Panc1 (cell line): ENCODE measurements at regions not wholly inside any gene's neighbourhood (a gene's known extent, or its start where the extent isn't known, plus 50 kb on each side); places are given as distances from the start of the nearest gene placed in this dataset.

ENCODE experiments used
- ATAC-seq: fragments of 200-7000 bp; cut with Tn5 transposase; 2 replicates; pipeline ENCODE4 v1.9.1; 2020; ENCODE audit warnings: mild to moderate bottlenecking, moderate library complexity
- BruUV-seq: library from RNA; stranded (reverse); fragments of 400-500 nt; replicated peaks from 2 replicates; lab custom pipeline; 2021; lab: Mats Ljungman, UMichigan
- CTCF ChIA-PET: fragments of 300-600 bp; sonication (Branson Sonifier 250); formaldehyde crosslinking; loops from one replicate; lab custom pipeline; 2022; ENCODE audit warnings: antibody characterized with exemption; lab: Charles Lee
- POLR2A ChIA-PET: fragments of 300-600 bp; sonication (Branson Sonifier 250); formaldehyde crosslinking; loops from one replicate; lab custom pipeline; 2022; ENCODE audit warnings: antibody characterized with exemption; lab: Charles Lee
- DNase-seq: peaks from one replicate; pipeline ENCODE4 v3.0.0-alpha.2; 2010; ENCODE audit warnings: low read depth, low spot score
- H3K27ac ChIP-seq: 2 replicates; pipeline ENCODE4 v1.5.1; 2011; ENCODE audit warnings: mild to moderate bottlenecking, low read length, inconsistent platforms
- H3K27me3 ChIP-seq: fragments of 200-500 bp; sonication (Bioruptor generic); 2 replicates; pipeline ENCODE4 v1.6.0; 2014; ENCODE audit warnings: low read length, inconsistent platforms; ENCODE audit not compliant: control insufficient read depth, insufficient read depth
- H3K36me3 ChIP-seq: fragments of 200-500 bp; sonication (Bioruptor generic); 2 replicates; pipeline ENCODE4 v1.5.1; 2014; ENCODE audit warnings: inconsistent platforms, mild to moderate bottlenecking, low read length, moderate library complexity; ENCODE audit not compliant: control insufficient read depth, insufficient read depth
- H3K4me1 ChIP-seq: 2 replicates; pipeline ENCODE4 v1.5.1; 2011; ENCODE audit warnings: inconsistent platforms, mild to moderate bottlenecking, low read length, moderate library complexity; ENCODE audit not compliant: control insufficient read depth, insufficient read depth
- H3K4me3 ChIP-seq, 2 experiments: 2 replicates each; pipeline ENCODE4 v1.5.1; 2011 to 2012; ENCODE audit warnings: low read depth in 2 of 2, low read length in 2 of 2, mild to moderate bottlenecking in 2 of 2, inconsistent platforms in 1 of 2, moderate library complexity in 1 of 2
- H3K9me3 ChIP-seq: fragments of 200-500 bp; sonication (Bioruptor generic); 2 replicates; pipeline ENCODE4 v1.5.1; 2014; ENCODE audit warnings: low read depth, mild to moderate bottlenecking, inconsistent platforms, low read length, moderate library complexity; ENCODE audit not compliant: control insufficient read depth, insufficient read depth
- POLR2AphosphoS5 ChIP-seq: IDR thresholded peaks from 2 replicates; pipeline ENCODE4 v1.6.1; 2012; ENCODE audit warnings: mild to moderate bottlenecking, low read depth, low read length, moderate library complexity
- SIN3A ChIP-seq: IDR thresholded peaks from 2 replicates; pipeline ENCODE4 v1.6.1; 2012; ENCODE audit warnings: low read depth, mild to moderate bottlenecking, low read length, moderate library complexity, borderline replicate concordance; ENCODE audit not compliant: insufficient read depth
- TCF7L2 ChIP-seq: IDR thresholded peaks from 2 replicates; pipeline ENCODE4 v1.6.1; 2011; ENCODE audit warnings: mild to moderate bottlenecking, low read depth, low read length, inconsistent platforms
- in situ Hi-C: cut with HindIII; loops from 2 replicates; pipeline ENCODE4 v1.10.0; 2016; ENCODE audit warnings: low sequenced_read_pairs, low pct_unique_long_range_greater_than_20kb
- intact Hi-C: fragments of 100-400 bp; cut with micrococcal nuclease; formaldehyde crosslinking; loops from one replicate; pipeline ENCODE4 v1.10.0; 2022; ENCODE audit not compliant: unreplicated experiment
- TF ChIP-seq, protein P1 (sequence below), 2 experiments: IDR thresholded peaks; 2 replicates each; pipeline ENCODE4 v1.6.1; 2011 to 2012; ENCODE audit warnings: low read depth in 2 of 2, control low read depth in 1 of 2, low read length in 1 of 2, mild to moderate bottlenecking in 1 of 2, moderate library complexity in 1 of 2; ENCODE audit not compliant: insufficient read depth in 1 of 2
- TF ChIP-seq, protein P2 (sequence below): fragments of 450-650 bp; IDR thresholded peaks from 2 replicates; pipeline ENCODE4 v1.5.1; 2017; ENCODE audit warnings: mild to moderate bottlenecking

DNA sequence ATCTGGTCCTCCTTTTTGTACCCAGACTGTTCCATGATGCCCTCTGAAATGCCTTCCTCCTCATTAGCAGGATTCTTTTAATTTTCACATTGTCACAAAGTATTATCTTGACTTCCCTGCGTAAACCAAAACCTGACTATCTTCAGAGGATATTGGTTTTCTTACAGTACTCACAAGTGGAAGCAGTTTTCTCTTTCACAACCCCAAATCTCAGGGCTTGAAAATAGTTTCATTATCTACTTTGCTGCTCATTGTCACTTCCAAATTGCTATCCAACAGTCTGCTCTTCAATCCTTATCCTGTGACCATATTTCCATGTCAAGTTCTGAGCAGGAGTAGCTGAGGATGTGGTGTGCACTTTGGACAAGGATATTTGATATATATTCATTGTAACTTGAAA is 324.1 kb downstream of the FAM170A start:
- in situ Hi-C loops (no loop called here), intact Hi-C loops (no loop called here)
- ChIA-PET CTCF (no interaction called here), POLR2A (no interaction called here)
- no TSS peak for BruUV-seq
- ATAC-seq (no peak), DNase-seq (no peak)
- H3K27me3 ChIP-seq = no peaks in the 10 kb centered on the region
- no peaks in the 10 kb centered on the region for H3K36me3 ChIP-seq
- no peaks in the 10 kb centered on the region for H3K4me1 ChIP-seq
- no peak overlapping the region for H3K4me3 ChIP-seq
- H3K27ac ChIP-seq = no peak overlapping the region
- TF ChIP-seq TCF7L2 (no peak), SIN3A (no peak), POLR2AphosphoS5 (no peak)
- TF ChIP-seq, protein P1, sequence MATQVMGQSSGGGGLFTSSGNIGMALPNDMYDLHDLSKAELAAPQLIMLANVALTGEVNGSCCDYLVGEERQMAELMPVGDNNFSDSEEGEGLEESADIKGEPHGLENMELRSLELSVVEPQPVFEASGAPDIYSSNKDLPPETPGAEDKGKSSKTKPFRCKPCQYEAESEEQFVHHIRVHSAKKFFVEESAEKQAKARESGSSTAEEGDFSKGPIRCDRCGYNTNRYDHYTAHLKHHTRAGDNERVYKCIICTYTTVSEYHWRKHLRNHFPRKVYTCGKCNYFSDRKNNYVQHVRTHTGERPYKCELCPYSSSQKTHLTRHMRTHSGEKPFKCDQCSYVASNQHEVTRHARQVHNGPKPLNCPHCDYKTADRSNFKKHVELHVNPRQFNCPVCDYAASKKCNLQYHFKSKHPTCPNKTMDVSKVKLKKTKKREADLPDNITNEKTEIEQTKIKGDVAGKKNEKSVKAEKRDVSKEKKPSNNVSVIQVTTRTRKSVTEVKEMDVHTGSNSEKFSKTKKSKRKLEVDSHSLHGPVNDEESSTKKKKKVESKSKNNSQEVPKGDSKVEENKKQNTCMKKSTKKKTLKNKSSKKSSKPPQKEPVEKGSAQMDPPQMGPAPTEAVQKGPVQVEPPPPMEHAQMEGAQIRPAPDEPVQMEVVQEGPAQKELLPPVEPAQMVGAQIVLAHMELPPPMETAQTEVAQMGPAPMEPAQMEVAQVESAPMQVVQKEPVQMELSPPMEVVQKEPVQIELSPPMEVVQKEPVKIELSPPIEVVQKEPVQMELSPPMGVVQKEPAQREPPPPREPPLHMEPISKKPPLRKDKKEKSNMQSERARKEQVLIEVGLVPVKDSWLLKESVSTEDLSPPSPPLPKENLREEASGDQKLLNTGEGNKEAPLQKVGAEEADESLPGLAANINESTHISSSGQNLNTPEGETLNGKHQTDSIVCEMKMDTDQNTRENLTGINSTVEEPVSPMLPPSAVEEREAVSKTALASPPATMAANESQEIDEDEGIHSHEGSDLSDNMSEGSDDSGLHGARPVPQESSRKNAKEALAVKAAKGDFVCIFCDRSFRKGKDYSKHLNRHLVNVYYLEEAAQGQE (IDR thresholded peaks at IDR 0.05; ENCODE audit: insufficient read depth in 1 of 2, low read depth in 2 of 2, low read length in 1 of 2) = no peak
- TF ChIP-seq, protein P2, sequence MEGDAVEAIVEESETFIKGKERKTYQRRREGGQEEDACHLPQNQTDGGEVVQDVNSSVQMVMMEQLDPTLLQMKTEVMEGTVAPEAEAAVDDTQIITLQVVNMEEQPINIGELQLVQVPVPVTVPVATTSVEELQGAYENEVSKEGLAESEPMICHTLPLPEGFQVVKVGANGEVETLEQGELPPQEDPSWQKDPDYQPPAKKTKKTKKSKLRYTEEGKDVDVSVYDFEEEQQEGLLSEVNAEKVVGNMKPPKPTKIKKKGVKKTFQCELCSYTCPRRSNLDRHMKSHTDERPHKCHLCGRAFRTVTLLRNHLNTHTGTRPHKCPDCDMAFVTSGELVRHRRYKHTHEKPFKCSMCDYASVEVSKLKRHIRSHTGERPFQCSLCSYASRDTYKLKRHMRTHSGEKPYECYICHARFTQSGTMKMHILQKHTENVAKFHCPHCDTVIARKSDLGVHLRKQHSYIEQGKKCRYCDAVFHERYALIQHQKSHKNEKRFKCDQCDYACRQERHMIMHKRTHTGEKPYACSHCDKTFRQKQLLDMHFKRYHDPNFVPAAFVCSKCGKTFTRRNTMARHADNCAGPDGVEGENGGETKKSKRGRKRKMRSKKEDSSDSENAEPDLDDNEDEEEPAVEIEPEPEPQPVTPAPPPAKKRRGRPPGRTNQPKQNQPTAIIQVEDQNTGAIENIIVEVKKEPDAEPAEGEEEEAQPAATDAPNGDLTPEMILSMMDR = no peak
- peaks cover 3% of the 10 kb centered on the region; the same call in 1 of the 2 replicates for H3K9me3 ChIP-seq

DNA sequence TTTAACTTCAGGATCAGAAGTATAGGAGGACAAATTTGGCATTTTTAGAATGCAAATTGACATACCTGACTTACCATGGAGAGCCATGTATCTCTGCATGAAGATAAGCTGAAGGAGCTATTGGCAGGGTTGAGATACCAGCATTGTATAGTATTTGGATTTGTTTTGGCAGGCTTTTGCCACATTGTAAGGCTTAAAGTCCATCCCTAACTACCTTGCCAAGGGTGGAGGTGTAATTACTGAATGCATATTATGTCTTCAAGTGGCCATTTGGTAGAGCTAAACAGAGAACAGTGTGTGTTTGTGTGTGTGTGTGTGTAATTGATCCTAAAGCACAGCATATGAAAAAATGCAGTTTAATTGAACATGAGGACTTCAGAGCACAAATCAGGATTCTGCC is 324.7 kb downstream of the FAM170A start:
- Histone ChIP-seq H3K27ac (no peak overlapping the region), H3K27me3 (no peaks in the 10 kb centered on the region), H3K4me3 (no peak overlapping the region), H3K9me3 (no peaks in the 10 kb centered on the region), H3K4me1 (no peaks in the 10 kb centered on the region), H3K36me3 (no peaks in the 10 kb centered on the region)
- TF ChIP-seq TCF7L2 (no peak), POLR2AphosphoS5 (no peak), SIN3A (no peak)
- TF ChIP-seq, protein P2 = no peak
- TF ChIP-seq, protein P1 (IDR thresholded peaks at IDR 0.05; ENCODE audit: insufficient read depth in 1 of 2, low read depth in 2 of 2, low read length in 1 of 2) = no peak
- no peak for ATAC-seq
- no peak for DNase-seq
- BruUV-seq = no TSS peak
- intact Hi-C loops (no loop called here), in situ Hi-C loops (no loop called here)
- CTCF ChIA-PET = no interaction called here
- POLR2A ChIA-PET = no interaction called here
